Upper lobe of left lung (tissue), 6 donors: ENCODE measurements at regions not wholly inside any gene's neighbourhood (a gene's known extent, or its start where the extent isn't known, plus 50 kb on each side); places are given as distances from the start of the nearest gene placed in this dataset.

Source experiments
- ATAC-seq, 2 donors: fragments of 200-7000 bp; cut with Tn5 transposase; one replicate each; pipeline ENCODE4 v1.9.1; 2022; ENCODE audit warnings: mild to moderate bottlenecking in 2 of 2, moderate library complexity in 2 of 2; ENCODE audit not compliant: low FRiP score in 2 of 2
- DNase-seq, 2 donors: peaks; one replicate each; pipeline ENCODE4 v3.0.0-alpha.2; 2019 to 2020
- H3K27ac ChIP-seq, 4 donors: fragments of 200-600 bp; sonication (generic); one replicate each; pipeline ENCODE4 v1.5.1; 2016 to 2019
- H3K27me3 ChIP-seq, 4 donors: fragments of 200-600 bp; sonication (generic); one replicate each; pipeline ENCODE4 v1.5.1; 2017 to 2019
- H3K36me3 ChIP-seq, 4 donors: fragments of 200-600 bp; sonication (generic); one replicate each; pipeline ENCODE4 v1.5.1; 2016 to 2019
- H3K4me1 ChIP-seq, 4 donors: fragments of 200-600 bp; sonication (generic); one replicate each; pipeline ENCODE4 v1.5.1; 2018 to 2019
- H3K4me3 ChIP-seq, 4 donors: fragments of 200-600 bp; sonication (generic); one replicate each; pipeline ENCODE4 v1.5.1; 2017 to 2019; ENCODE audit warnings: mild to moderate bottlenecking in 2 of 4, moderate library complexity in 1 of 4
- H3K9me3 ChIP-seq, 4 donors: fragments of 200-600 bp; sonication (generic); one replicate each; pipeline ENCODE4 v1.5.1; 2018 to 2019
- EP300 ChIP-seq, 4 donors: sonication (generic); formaldehyde crosslinking; IDR thresholded peaks; one replicate each; pipeline ENCODE4 v1.5.1; 2017; ENCODE audit warnings: antibody characterized with exemption in 4 of 4, control low read depth in 2 of 4
- POLR2A ChIP-seq, 4 donors: fragments of 450-650 bp; IDR thresholded peaks; one replicate each; pipeline ENCODE4 v1.5.1; 2016 to 2017; ENCODE audit warnings: antibody characterized with exemption in 4 of 4, mild to moderate bottlenecking in 2 of 4
- POLR2AphosphoS5 ChIP-seq, 2 donors: sonication (generic); formaldehyde crosslinking; IDR thresholded peaks; one replicate each; pipeline ENCODE4 v1.5.1; 2017; ENCODE audit warnings: antibody characterized with exemption in 2 of 2
- WGBS, 2 donors: methylation state at CpG; one replicate each; pipeline ENCODE4 v1.1.5; 2017 to 2018; 5-methylcytosine and 5-hydroxymethylcytosine counted together
- TF ChIP-seq, protein P1 (sequence below), 6 experiments: fragments of 450-650 bp in 4 of 6; fragments of 200-600 bp in 2 of 6; sonication (generic) in 2 of 6; IDR thresholded peaks; one replicate each; pipeline ENCODE4 v1.5.1; 2016 to 2019; ENCODE audit warnings: antibody characterized with exemption in 6 of 6
- donor health status: DM: no; HTN: no; CAD: no; lungs with moderate emphysema.
- donor health status: DM: no; HTN: yes; CAD: no; lungs with severe emphysema.

DNA sequence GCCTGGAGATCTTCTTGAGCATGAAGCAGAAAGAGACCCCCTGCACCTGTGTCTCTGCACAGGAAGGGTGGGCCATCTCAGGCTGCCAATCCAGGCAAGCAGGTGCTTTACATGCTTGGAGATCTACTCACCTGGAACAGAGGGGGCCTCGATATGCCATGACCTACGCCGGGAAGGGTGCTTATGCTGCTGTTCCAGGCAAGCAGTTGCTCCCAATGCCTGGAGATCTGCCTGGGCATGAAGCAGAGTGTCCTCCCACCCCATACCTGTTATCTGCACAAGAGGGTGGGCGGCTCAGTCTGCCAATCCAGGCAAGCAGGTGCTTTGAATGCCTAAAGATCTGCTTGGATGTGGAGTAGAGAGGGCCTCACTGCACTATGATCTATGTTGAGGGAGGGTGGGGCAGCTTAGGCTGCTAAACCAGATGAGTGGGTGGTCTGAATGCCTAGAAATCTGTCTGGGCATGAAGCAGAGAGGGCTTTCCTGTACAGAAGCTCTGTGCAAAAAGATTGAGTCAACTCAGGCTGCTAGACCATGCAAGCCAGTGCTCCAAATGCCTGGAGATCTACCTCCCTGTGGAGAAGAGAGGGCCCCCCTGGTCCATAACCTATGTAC lies 104.5 kb upstream of the QRFPR start:
- H3K9me3 ChIP-seq = no peaks in the 10 kb centered on the region
- 86 to 96% methylated on average over 1 to 4 of the region's 4 CpGs for WGBS, 2 donors
- no peak overlapping the region for H3K4me3 ChIP-seq
- DNase-seq = no peak
- no peaks in the 10 kb centered on the region for H3K36me3 ChIP-seq
- no peaks in the 10 kb centered on the region for H3K27me3 ChIP-seq
- no peak overlapping the region for H3K27ac ChIP-seq
- H3K4me1 ChIP-seq = no peaks in the 10 kb centered on the region
- ATAC-seq = peak; percentile 26 to 29
- TF ChIP-seq POLR2AphosphoS5 (IDR thresholded peaks at IDR 0.05) (no peak), EP300 (IDR thresholded peaks at IDR 0.05) (no peak), POLR2A (IDR thresholded peaks at IDR 0.05) (no peak)
- TF ChIP-seq, protein P1, sequence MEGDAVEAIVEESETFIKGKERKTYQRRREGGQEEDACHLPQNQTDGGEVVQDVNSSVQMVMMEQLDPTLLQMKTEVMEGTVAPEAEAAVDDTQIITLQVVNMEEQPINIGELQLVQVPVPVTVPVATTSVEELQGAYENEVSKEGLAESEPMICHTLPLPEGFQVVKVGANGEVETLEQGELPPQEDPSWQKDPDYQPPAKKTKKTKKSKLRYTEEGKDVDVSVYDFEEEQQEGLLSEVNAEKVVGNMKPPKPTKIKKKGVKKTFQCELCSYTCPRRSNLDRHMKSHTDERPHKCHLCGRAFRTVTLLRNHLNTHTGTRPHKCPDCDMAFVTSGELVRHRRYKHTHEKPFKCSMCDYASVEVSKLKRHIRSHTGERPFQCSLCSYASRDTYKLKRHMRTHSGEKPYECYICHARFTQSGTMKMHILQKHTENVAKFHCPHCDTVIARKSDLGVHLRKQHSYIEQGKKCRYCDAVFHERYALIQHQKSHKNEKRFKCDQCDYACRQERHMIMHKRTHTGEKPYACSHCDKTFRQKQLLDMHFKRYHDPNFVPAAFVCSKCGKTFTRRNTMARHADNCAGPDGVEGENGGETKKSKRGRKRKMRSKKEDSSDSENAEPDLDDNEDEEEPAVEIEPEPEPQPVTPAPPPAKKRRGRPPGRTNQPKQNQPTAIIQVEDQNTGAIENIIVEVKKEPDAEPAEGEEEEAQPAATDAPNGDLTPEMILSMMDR (IDR thresholded peaks at IDR 0.05) = no peak

DNA sequence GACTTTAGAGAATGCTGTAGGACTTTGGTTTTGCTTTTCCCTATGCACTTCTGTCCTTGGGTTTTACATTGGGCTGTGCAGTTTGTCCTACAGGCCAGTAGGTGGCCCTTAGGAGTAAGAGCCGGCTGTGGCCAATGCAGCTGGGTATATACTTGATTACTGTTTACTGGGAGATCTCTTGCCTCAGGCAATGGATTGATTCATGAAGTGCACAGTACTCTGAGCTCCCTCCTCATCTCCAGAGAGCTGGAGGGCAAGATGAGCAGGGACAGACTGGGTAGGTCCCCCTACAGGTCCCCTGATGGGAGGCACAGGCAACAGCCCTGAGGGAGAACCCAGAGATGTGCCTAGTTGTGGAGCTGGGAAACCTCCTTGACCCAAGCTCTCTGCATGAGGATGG lies 103.8 kb upstream of the QRFPR start:
- Histone ChIP-seq H3K4me1 (no peaks in the 10 kb centered on the region), H3K36me3 (no peaks in the 10 kb centered on the region), H3K27me3 (no peaks in the 10 kb centered on the region), H3K4me3 (no peak overlapping the region), H3K27ac (no peak overlapping the region), H3K9me3 (no peaks in the 10 kb centered on the region)
- ATAC-seq = peak; percentile 79 to 82
- 4 to 6% methylated on average over 1 of the region's 1 CpG for WGBS, 2 donors
- peak in 1 of 2 donors; percentile 50 for DNase-seq
- TF ChIP-seq POLR2AphosphoS5 (IDR thresholded peaks at IDR 0.05) = no peak
- TF ChIP-seq, protein P1 (IDR thresholded peaks at IDR 0.05) = peak; percentile 40 to 74 (median 68)
- no peak for TF ChIP-seq POLR2A (IDR thresholded peaks at IDR 0.05)

DNA sequence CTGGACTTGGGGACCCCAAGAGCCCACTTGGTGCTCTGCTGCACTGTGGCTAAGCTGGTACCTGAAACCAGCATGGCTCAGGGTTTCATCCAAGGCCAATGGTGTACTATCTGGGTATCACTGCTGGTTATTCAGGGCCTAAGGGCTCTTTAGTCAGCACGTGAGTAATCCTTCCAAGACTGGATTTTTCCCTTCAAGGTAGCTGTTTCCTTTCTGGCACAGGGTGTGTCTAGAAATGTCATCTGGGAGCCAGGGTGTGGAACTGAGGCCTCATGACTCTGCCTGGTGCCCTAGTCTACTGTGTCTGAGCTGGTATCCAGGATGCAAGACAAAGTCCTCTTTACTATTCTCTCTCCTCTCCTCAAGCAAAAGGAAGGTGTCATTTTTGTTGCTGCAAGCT lies 99.0 kb upstream of the QRFPR start:
- Histone ChIP-seq H3K4me3 (no peak overlapping the region), H3K9me3 (no peaks in the 10 kb centered on the region), H3K36me3 (no peaks in the 10 kb centered on the region), H3K27ac (no peak overlapping the region), H3K4me1 (no peaks in the 10 kb centered on the region), H3K27me3 (no peaks in the 10 kb centered on the region)
- no peak for DNase-seq
- 54 to 86% methylated on average over 1 of the region's 1 CpG for WGBS, 2 donors
- ATAC-seq = peak in 1 of 2 donors; percentile 22
- TF ChIP-seq POLR2A (IDR thresholded peaks at IDR 0.05) (no peak), EP300 (IDR thresholded peaks at IDR 0.05) (no peak), POLR2AphosphoS5 (IDR thresholded peaks at IDR 0.05) (no peak)
- TF ChIP-seq, protein P1 (IDR thresholded peaks at IDR 0.05) = no peak

DNA sequence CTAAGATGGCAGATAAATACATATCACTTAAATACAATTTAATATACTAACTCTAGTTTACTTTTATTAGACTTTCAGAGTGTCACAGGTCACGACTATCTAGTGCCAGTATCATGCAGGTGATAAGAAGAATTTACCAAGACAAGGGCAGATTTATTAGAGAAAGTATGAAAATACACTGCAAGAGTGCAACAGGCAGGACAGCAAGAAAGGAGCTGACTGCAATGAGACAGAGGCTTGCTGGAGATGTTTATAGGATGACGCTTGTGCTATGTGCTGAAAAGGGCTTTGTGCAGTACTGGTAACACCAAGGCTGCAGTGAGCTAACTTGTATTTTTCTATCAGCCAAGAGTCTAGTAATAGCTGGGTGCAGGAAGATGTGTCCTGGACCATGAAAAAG lies 96.7 kb upstream of the QRFPR start:
- Histone ChIP-seq H3K27me3 (no peaks in the 10 kb centered on the region), H3K27ac (no peak overlapping the region), H3K4me3 (no peak overlapping the region), H3K9me3 (no peaks in the 10 kb centered on the region), H3K4me1 (no peaks in the 10 kb centered on the region), H3K36me3 (no peaks in the 10 kb centered on the region)
- ATAC-seq (no peak), DNase-seq (no peak)
- 85 to 93% methylated on average over 2 of the region's 2 CpGs for WGBS, 2 donors
- no peak for TF ChIP-seq POLR2AphosphoS5 (IDR thresholded peaks at IDR 0.05)
- TF ChIP-seq, protein P1 (IDR thresholded peaks at IDR 0.05) = no peak
- no peak for TF ChIP-seq EP300 (IDR thresholded peaks at IDR 0.05)
- TF ChIP-seq POLR2A (IDR thresholded peaks at IDR 0.05) = no peak

DNA sequence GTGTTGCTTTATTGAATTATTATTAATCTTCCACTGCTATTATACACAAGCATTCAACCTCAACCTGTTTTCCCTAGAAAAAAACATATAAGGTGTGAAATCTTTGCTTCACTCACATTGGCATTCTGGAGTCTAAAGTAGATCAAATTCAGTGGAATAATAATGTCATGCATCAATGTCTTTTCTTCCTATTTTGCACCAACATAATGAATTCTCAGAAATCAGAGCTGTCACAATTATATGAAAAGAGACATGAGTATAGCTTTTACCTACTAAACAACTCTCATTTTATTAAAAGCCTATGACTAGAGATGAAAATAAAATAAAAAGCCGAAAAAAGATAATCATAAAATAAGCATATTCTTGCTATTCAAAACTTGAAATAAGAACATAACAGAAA lies 96.3 kb upstream of the QRFPR start:
- DNase-seq (no peak), ATAC-seq (no peak)
- TF ChIP-seq, protein P1 (IDR thresholded peaks at IDR 0.05) = no peak
- no peak for TF ChIP-seq POLR2AphosphoS5 (IDR thresholded peaks at IDR 0.05)
- TF ChIP-seq POLR2A (IDR thresholded peaks at IDR 0.05) = no peak
- no peak for TF ChIP-seq EP300 (IDR thresholded peaks at IDR 0.05)
- Histone ChIP-seq H3K27ac (no peak overlapping the region), H3K36me3 (no peaks in the 10 kb centered on the region), H3K27me3 (no peaks in the 10 kb centered on the region), H3K4me1 (no peaks in the 10 kb centered on the region), H3K4me3 (no peak overlapping the region), H3K9me3 (no peaks in the 10 kb centered on the region)
- WGBS, 2 donors = 89 to 98% methylated on average over 1 of the region's 1 CpG
